Fibroblast of upper back skin (primary cell): ENCODE measurements at regions not wholly inside any gene's neighbourhood (a gene's known extent, or its start where the extent isn't known, plus 50 kb on each side); places are given as distances from the start of the nearest gene placed in this dataset.

ENCODE experiments used
- DNase-seq: peaks from one replicate; pipeline ENCODE4 v3.0.0-alpha.2; 2013

GRCh38 chr9:135198144-135198543, 110.7 kb downstream of the OLFM1 start:
- no peak for DNase-seq

DNA sequence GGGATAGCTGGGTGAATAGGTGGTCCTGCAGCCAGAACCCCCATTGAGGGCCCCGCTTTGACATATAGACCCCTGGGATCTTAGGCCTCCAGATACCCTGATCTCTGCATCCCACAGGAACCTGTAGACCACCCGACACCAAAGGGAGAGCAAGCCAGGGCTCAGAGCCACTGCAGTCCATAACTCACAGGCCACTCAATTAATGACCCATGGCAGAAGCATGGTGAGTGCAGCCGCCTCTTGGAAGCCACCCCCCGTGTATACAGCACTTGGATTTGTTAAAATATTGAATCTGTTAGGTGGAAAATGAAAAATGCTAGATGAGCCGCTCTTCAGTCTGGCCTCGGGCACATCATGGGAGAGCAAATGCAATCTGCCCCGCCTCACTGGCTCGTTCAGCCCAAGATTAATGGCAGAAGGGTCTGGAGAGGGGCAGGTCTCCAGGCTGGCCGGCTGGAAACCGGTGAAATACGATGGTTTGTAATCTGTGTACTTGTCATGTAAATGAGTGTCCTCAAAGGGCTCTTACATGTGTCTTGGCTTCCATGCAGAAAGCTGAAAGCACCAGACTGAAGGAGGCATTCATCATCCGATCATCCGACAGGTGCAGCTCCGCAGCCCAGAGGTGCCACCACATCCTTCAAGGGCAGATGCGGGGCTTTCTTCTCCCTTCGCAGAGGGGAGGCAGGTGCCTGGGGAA, 111.3 kb downstream of the OLFM1 start:
- DNase-seq, result no peak

DNA sequence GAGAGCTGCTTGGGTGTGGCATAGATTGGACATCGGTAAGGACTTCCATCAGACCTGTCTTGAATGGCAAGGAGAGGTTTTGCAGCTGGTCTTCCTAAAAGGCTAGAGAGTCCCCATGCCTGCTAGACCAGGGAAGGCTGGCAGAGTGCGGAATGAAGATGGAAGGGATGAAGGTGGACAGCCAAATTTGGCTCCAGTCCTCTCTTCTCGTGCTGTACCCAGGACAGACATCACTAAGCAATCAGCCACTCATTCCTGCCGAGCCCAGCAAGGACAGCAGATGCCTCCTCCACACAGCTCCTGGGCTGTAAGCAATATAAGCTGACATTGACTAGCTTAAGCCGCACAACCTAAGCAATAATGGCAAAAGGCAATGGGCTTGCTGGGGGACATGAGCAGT, 112.0 kb downstream of the OLFM1 start:
- no peak for DNase-seq

- no peak for DNase-seq
These were observed 114.2 kb downstream of the OLFM1 start for GRCh38 chr9:135201711-135202110.

GRCh38 chr9:135204177-135204576, 116.7 kb downstream of the OLFM1 start:
- no peak for DNase-seq

DNA sequence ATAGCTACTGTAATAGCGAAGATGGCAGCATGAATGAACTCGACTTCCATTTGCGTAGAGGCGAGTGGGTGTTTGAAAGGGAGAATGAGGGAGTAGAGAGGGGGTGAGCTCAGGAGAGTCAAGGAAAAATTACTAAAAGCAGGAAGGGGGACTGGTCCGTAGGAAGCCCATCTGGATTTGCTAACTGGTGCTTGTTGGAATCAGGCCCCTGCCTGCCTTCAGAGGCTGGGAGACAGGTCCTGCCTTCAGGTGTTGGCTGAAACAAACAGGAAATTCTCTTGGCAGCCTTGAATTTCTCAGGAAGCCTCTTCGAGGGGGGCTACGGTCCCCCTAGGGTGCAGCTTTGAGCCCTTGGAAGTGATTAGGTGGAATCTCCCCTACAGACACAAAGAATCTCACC, 121.7 kb downstream of the OLFM1 start:
- no peak for DNase-seq

GRCh38 chr9:135209852-135210251, 122.4 kb downstream of the OLFM1 start:
- DNase-seq, result no peak

DNA sequence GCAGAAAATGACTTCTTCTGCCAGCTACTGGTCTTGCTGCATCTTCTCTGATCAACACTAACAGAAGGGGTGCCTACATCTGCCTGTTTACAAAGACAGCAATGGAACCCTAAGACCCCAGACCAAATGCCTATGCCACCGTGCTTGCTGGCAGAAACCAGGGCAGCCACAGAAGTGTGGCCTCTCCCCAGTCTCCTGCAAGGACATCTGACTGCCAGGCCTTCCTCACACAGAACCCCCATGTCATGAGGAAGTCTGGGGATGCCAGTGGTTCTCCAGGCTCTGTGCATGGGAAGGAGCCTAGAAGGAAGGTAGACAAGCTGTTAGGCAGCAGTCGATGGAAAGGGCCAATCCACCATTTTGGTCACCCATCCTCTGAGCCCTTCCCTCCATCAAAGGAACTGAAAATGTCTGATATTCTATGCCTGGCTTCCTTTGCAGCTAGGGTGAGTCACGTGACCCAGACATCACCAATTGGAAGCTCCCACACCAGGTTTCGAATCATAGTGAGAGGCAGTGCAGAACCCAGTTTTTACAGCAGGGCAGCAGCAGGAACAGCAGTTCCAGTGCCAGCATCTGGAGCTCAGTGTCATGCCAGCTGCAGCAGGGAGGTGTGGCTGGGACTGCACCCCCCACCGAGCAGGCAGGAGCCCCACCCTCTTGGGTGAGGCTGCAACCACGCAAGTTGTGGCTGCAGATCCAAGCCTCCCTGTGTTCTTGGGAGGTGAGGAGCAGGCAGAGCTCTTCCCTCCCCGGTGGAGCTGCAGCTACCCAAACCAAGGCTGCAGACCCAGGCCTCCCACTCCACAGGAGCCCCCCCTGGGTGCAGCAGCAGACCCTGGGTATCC, 123.4 kb downstream of the OLFM1 start:
- no peak for DNase-seq

- no peak for DNase-seq
These were observed 124.0 kb downstream of the OLFM1 start for GRCh38 chr9:135211524-135211890.

GRCh38 chr9:135212961-135213360, 125.5 kb downstream of the OLFM1 start:
- no peak for DNase-seq

- no peak for DNase-seq
These were observed 126.1 kb downstream of the OLFM1 start for GRCh38 chr9:135213566-135213965.

DNA sequence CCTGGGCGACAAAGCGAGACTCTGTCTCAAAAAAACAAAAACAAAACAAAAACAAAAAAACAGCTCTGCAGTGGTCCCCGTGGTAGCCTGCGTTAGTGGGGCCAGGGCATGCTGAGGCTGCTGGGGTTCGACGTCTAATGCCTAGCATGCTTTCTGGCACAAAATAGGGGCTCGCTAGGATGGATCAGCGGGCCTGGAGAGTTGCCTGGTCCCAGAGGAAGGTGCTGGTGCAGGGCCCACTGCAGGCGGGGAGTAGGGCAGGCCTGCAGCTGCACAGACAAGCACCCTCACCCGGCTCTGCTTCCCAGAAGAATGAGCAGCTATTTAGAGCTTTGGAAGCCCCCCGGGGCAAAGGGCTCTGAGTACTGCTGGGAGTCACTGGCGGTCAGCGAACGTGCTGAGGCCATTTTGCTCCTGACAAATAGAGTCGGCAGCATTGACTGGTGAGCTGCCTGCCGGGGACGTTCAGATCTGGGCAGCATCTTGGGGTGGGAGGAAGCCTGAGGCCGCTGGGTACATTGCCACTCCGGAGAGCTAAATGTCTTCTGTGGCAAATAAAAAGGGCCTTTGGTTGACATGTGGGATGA, 126.7 kb downstream of the OLFM1 start:
- no peak for DNase-seq

GRCh38 chr9:135214706-135215105, 127.2 kb downstream of the OLFM1 start:
- no peak for DNase-seq

GRCh38 chr9:135215571-135216161, 128.2 kb downstream of the OLFM1 start:
- no peak for DNase-seq

GRCh38 chr9:135216236-135216635, 128.8 kb downstream of the OLFM1 start:
- no peak for DNase-seq

DNA sequence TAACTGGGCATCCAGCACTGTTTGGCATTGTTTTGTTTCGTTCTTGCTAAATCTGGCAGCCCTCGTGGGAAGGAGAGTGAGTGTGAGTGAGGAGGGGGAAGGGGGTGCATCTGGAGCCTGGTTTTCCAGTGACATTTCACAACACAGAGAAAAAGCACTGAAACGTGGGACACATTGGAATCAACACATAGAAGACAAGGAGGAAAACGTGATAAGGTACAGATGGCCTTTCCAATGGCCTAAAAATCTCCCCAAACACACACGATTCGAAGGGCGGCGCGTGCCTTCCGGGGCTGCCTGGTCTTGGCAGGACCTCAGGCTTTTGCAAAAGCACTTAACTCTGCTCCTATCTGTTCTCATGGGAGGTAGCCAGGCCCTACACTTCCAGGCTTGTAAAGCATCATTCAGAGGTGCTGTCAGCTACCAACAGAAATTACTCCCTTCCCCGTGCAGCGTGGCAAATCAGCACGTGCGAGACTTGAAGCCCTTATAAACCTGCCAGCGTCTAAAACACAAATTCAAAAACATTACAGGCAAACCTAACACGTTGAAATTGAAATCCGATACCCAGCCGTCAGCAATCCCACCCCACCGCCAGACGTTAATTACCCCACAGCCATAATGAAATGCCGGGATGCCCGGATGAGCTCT, 129.4 kb downstream of the OLFM1 start:
- no peak for DNase-seq

DNA sequence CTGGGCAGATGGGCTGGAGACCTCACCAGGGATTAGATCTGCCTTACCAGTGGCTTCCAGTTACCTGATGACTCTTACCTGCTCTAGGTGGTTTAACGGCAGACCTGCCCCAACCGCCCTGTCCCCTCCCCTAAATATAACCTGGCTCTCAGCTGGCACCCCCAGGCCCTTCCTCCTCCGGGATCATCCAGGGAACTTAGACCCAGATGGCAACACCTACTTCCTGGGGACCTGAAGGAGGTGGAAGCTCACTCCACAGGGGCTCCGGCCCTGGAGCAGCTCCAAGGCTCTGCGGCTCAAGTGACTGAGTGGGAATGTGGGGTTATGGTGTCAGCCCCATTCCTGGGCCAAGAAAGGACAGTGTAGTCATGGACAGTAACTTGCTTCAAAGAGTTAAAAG, 130.4 kb downstream of the OLFM1 start:
- no peak for DNase-seq

GRCh38 chr9:135218331-135219225, 131.1 kb downstream of the OLFM1 start:
- no peak for DNase-seq

GRCh38 chr9:135219676-135220600, 132.5 kb downstream of the OLFM1 start:
- no peak for DNase-seq

- DNase-seq, result no peak
These were observed 133.4 kb downstream of the OLFM1 start for GRCh38 chr9:135220601-135221575.
